ENCODE measurements at regions not wholly inside any gene's neighbourhood (a gene's known extent, or its start where the extent isn't known, plus 50 kb on each side); places are given as distances from the start of the nearest gene placed in this dataset.

DNA sequence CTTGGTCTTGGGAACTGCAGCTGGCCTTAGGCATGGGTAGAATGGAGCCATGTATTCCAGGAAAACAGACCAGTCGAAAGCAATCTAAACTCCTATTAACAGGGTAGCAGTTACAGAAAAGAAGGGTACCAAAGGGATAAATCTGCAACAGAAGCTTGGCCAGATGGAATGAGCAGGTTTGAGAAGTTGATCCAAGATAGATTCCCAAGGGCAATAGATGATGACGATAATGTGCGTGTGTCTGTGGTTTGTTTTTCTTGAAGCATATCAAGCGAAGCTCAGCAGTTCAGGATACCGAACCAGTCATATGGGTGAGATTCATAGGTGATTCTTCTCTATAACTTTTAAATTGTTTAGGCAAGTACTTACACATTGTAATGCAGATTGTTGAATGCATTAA is 203.8 kb upstream of the SEMA6D start:
- TF ChIP-seq, protein P1, sequence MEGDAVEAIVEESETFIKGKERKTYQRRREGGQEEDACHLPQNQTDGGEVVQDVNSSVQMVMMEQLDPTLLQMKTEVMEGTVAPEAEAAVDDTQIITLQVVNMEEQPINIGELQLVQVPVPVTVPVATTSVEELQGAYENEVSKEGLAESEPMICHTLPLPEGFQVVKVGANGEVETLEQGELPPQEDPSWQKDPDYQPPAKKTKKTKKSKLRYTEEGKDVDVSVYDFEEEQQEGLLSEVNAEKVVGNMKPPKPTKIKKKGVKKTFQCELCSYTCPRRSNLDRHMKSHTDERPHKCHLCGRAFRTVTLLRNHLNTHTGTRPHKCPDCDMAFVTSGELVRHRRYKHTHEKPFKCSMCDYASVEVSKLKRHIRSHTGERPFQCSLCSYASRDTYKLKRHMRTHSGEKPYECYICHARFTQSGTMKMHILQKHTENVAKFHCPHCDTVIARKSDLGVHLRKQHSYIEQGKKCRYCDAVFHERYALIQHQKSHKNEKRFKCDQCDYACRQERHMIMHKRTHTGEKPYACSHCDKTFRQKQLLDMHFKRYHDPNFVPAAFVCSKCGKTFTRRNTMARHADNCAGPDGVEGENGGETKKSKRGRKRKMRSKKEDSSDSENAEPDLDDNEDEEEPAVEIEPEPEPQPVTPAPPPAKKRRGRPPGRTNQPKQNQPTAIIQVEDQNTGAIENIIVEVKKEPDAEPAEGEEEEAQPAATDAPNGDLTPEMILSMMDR (conservative IDR thresholded peaks at IDR 0.05; ENCODE audit: low read depth, low read length), result no peak
- TF ChIP-seq POLR2A (IDR thresholded peaks at IDR 0.05; ENCODE audit: low read depth, low read length) (no peak), RCOR1 (IDR thresholded peaks at IDR 0.05; ENCODE audit: insufficient replicate concordance, low read length) (no peak), CEBPB (IDR thresholded peaks at IDR 0.05; ENCODE audit: low read depth, low read length) (no peak)

All from IMR-90 (cell line).